ENCODE measurements at regions not wholly inside any gene's neighbourhood (a gene's known extent, or its start where the extent isn't known, plus 50 kb on each side); places are given as distances from the start of the nearest gene placed in this dataset.

DNA sequence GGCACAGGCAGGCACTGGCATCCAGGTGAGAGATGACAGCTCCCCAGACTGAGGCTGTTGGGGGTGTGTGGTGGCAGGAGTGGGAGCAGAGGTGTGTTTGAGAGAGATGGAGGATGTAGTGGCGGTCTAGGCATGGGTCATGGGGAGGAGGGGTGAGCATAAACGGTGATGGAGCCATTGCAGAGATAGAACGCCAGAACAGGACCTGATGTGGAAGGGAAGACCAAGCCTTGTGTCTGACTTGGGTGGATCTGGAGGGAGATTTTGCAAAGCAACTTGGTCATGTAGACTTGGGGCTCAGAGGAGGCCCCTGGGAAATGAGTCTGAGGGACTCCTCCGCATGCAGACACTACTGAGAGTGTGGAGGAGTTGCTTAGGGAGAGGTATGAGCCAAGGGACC lies 50.0 kb upstream of the CLDN5 start:
- intact Hi-C loops (cut with micrococcal nuclease) = no loop called here
- Histone ChIP-seq H3K4me3 (ENCODE audit: low read length) (no peak overlapping the region), H3K27ac (ENCODE audit: low read length) (no peak overlapping the region), H3K27me3 (ENCODE audit: control insufficient read depth, insufficient read depth, low read length) (no peaks in the 10 kb centered on the region), H3K9me3 (ENCODE audit: control insufficient read depth, insufficient read depth, low read length) (no peaks in the 10 kb centered on the region), H3K4me1 (ENCODE audit: control insufficient read depth, insufficient read depth, low read length) (peaks cover 30% of the 10 kb centered on the region), H3K36me3 (ENCODE audit: control insufficient read depth, insufficient read depth, low read length) (no peaks in the 10 kb centered on the region)
- Mint-ChIP-seq H3K9me3 (no peaks in the 10 kb centered on the region), H3K36me3 (no peaks in the 10 kb centered on the region), H3K4me1 (peaks cover 23 to 43% of the 10 kb centered on the region in 2 donors), H3K4me3 (no peak overlapping the region), H3K27me3 (ENCODE audit: low read depth in 2 of 2) (no peaks in the 10 kb centered on the region), H3K27ac (peak overlapping the region in 1 of 2 donors; percentile 73)
- no peak for ATAC-seq
- TF ChIP-seq, protein P1, sequence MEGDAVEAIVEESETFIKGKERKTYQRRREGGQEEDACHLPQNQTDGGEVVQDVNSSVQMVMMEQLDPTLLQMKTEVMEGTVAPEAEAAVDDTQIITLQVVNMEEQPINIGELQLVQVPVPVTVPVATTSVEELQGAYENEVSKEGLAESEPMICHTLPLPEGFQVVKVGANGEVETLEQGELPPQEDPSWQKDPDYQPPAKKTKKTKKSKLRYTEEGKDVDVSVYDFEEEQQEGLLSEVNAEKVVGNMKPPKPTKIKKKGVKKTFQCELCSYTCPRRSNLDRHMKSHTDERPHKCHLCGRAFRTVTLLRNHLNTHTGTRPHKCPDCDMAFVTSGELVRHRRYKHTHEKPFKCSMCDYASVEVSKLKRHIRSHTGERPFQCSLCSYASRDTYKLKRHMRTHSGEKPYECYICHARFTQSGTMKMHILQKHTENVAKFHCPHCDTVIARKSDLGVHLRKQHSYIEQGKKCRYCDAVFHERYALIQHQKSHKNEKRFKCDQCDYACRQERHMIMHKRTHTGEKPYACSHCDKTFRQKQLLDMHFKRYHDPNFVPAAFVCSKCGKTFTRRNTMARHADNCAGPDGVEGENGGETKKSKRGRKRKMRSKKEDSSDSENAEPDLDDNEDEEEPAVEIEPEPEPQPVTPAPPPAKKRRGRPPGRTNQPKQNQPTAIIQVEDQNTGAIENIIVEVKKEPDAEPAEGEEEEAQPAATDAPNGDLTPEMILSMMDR (IDR thresholded peaks at IDR 0.05) = no peak
- WGBS (ENCODE audit: insufficient coverage) = 94% methylated on average over 4 of the region's 4 CpGs
- DNase-seq = no peak

DNA sequence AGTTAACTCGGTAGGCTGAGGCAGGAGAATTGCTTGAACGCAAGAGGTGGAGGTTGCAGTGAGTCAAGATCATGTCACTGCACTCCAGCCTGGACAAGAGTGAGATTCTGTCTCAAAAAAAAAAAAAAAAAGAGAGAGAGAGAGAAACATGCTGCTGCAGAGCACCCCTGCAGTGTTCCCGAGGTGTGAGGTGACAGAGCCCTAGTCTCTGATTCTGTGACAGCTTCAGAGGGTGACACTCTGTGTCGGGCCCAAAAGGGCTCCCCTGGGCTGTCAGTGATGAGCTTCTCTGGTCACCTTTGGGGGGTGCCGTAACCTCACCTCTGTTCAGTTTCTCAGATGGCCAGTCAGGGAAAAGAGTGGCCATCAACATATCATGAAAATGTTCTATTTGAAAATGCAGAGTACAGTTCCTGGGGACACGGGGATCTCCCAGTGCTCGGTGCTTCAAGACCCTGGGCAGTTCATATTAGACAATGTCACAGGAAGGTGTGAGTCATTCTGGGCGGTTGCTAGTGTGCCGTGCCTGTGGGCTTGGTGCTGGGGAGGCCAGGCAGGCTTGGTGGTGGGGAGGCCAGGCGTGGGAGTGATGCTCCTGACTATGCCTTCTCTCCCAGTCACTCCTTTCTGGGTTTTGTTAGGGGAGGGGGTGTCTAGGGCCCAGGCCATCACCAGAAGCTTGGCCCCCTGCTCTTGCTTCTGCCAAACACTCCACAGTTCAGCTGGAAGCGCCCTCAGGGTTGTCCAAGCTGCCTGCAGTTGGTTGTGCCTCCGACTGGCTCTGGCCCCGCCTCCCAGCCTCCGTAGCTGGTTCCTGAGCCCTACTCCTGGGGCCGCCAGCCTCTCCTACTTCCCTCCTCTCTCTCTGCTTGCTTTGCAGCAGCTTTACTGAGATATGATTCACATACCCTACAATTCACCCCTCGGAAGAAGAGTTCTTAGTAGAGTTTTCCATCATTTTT lies 52.5 kb upstream of the CLDN5 start:
- Histone ChIP-seq H3K36me3 (ENCODE audit: control insufficient read depth, insufficient read depth, low read length) (no peaks in the 10 kb centered on the region), H3K27ac (ENCODE audit: low read length) (peak overlapping the region; percentile 70), H3K4me1 (ENCODE audit: control insufficient read depth, insufficient read depth, low read length) (peaks cover 38% of the 10 kb centered on the region), H3K27me3 (ENCODE audit: control insufficient read depth, insufficient read depth, low read length) (no peaks in the 10 kb centered on the region), H3K9me3 (ENCODE audit: control insufficient read depth, insufficient read depth, low read length) (no peaks in the 10 kb centered on the region), H3K4me3 (ENCODE audit: low read length) (no peak overlapping the region)
- Mint-ChIP-seq H3K27me3 (ENCODE audit: low read depth in 2 of 2) (no peaks in the 10 kb centered on the region), H3K4me1 (peaks cover 35 to 55% of the 10 kb centered on the region in 2 donors), H3K27ac (peak overlapping the region; percentile 85 to 96), H3K36me3 (no peaks in the 10 kb centered on the region), H3K4me3 (peak overlapping the region; percentile 18), H3K9me3 (no peaks in the 10 kb centered on the region)
- intact Hi-C loops (cut with micrococcal nuclease) = loop anchor here (5.0 kb wide), 1 partner anchor 99 kb away; the partner anchor contains the start of genes CDC45 and UFD1
- TF ChIP-seq, protein P1 (IDR thresholded peaks at IDR 0.05) = no peak
- ATAC-seq = peak; percentile 86 to 97 (median 92)
- DNase-seq = peak; percentile 49 to 73
- 33% methylated on average over 16 of the region's 16 CpGs for WGBS (ENCODE audit: insufficient coverage)

DNA sequence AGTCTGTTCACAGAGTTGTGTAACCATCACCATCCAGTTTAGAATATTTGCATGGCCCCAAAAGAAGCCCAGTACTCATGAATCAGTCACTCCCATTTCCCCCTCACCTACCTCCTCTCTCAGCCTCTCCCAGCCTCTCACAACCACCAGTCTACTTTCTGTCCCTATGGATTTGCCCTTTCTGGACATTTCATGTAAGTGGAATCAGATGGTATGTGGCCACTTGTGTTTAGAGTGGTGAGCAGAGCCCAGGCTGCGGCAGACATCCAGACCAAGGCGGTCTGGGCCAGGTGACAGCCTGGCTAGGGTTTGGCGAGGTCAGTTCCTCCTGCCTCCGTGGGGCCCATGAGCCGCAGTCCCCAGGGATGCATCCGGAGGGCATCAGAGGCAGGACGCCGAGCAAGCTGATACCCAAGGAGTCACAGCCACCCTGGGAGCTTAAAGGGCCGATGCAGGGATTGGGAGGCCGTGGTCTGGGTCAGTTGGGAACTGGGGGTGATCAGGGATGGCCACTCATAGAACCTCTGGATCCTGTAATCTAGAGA lies 53.3 kb upstream of the CLDN5 start:
- Mint-ChIP-seq H3K27ac (peak overlapping the region; percentile 85 to 96), H3K9me3 (no peaks in the 10 kb centered on the region), H3K4me1 (peaks cover 35 to 55% of the 10 kb centered on the region in 2 donors), H3K4me3 (peak overlapping the region; percentile 18), H3K27me3 (ENCODE audit: low read depth in 2 of 2) (no peaks in the 10 kb centered on the region), H3K36me3 (no peaks in the 10 kb centered on the region)
- H3K4me1 ChIP-seq (ENCODE audit: control insufficient read depth, insufficient read depth, low read length) = peaks cover 38% of the 10 kb centered on the region
- TF ChIP-seq, protein P1 (IDR thresholded peaks at IDR 0.05) = no peak
- H3K27ac ChIP-seq (ENCODE audit: low read length) = peak overlapping the region; percentile 70
- no peak for DNase-seq
- no peak overlapping the region for H3K4me3 ChIP-seq (ENCODE audit: low read length)
- intact Hi-C loops (cut with micrococcal nuclease) = loop anchor here (5.0 kb wide), 1 partner anchor 100 kb away; the partner anchor contains the start of genes CDC45 and UFD1
- ATAC-seq = no peak
- WGBS (ENCODE audit: insufficient coverage) = 92% methylated on average over 10 of the region's 10 CpGs
- H3K36me3 ChIP-seq (ENCODE audit: control insufficient read depth, insufficient read depth, low read length) = no peaks in the 10 kb centered on the region
- no peaks in the 10 kb centered on the region for H3K9me3 ChIP-seq (ENCODE audit: control insufficient read depth, insufficient read depth, low read length)
- no peaks in the 10 kb centered on the region for H3K27me3 ChIP-seq (ENCODE audit: control insufficient read depth, insufficient read depth, low read length)

All from natural killer cell (primary cell).